GM19463 (cell line): ENCODE measurements at regions not wholly inside any gene's neighbourhood (a gene's known extent, or its start where the extent isn't known, plus 50 kb on each side); places are given as distances from the start of the nearest gene placed in this dataset.
A peak's percentile ranks its signal among the peaks of the same experiment; 100 is the strongest.
"Not testable (repeated sequence)": the region's sequence is repeated elsewhere in the genome, so short reads cannot be mapped to it uniquely, and the experiment has no call there.

ENCODE experiments used
- ATAC-seq: cut with Tn5 transposase; IDR thresholded peaks from one replicate; pipeline ENCODE4 v1.9.1; 2021; ENCODE audit warnings: mild to moderate bottlenecking, moderate library complexity; ENCODE audit not compliant: unreplicated experiment

DNA sequence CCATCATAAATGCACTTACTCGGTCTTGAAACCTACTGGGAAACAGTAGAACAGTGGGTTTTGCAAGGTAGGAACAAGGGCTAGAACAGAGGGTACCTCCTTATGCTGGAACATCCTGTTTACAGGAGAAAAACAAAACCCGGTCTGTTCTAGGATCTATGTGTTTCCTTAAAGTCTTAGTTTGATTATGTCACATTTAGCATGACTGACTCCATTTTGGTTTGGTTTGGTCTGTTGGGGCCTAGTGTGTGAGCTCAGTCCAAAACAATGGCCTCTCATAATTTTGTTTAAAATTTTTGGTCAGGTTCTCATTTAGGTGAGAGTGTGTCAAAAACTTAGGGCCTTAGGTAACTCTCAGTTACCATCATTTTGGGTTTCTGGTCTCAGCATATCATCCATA is 96.3 kb upstream of the TRIM24 start:
- no peak for ATAC-seq

DNA sequence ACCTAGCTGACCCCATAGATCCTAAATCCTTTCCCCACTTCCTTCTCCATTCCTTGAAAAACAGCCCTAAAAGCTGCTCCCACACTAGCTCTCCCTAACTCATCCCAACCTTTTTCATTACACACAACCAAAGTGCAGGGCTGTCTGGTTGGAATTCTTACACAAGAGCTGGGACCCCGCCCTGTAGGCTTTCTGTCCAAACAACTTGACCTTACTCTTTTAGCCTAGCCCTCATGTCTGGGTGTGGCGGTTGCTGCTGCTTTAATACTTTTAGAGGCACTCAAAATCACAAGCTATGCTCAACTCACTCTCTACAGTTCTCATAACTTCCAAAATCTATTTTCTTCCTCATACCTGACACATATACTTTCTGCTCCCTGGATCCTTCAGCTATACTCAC is 93.9 kb upstream of the TRIM24 start:
- ATAC-seq = not testable (repeated sequence)

DNA sequence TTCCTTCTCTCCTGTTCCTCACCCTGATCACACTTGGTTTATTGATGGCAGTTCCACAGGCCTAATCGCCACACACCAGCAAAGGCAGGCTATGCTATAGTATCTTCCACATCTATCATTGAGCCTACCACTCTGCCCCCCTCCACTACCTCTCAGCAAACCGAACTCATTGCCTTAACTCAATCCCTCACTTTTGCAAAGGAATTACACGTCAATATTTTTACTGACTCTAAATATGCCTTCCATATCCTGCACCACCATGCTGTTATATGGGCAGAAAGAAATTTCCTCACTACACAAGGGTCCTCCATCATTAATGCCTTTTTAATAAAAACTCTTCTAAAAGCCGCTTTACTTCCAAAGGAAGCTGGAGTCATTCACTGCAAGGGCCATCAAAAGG is 93.4 kb upstream of the TRIM24 start:
- ATAC-seq = not testable (repeated sequence)

DNA sequence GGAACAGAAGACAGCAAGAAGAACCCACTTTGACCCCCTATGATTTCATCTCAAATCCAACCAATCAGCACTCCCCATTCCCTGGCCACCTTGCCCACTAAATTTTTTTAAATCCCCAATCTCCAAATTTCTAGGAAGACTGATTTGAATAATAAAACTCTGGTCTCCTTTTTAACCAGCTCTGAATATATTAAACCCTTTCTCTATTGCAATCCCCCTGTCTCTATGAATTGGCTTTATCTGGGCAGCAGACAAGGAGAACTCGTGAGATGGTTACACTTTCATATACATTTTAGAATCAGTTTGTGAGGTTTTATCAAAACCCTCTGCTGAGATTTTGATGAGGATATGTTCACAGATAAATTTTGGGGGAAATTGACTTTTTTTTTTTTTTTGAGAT is 90.3 kb upstream of the TRIM24 start:
- no peak for ATAC-seq

DNA sequence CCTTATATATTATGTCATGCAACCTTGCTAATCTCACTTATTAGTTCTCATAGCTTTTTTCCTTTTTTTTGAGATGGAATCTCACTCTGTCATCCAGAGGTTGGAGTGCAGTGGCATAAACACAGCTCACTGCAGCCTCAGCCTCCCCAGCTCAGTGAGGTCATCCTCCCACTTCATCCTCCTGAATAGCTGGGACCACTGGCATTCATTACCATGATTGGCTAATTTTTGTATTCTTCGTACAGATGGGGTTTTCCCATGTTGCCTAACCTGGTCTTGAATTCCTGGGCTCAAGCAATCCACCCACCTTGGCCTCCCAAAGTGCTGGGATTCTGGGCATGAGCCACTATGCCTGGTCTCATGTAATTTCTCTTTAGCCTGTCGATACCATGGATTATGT is 89.1 kb upstream of the TRIM24 start:
- no peak for ATAC-seq

DNA sequence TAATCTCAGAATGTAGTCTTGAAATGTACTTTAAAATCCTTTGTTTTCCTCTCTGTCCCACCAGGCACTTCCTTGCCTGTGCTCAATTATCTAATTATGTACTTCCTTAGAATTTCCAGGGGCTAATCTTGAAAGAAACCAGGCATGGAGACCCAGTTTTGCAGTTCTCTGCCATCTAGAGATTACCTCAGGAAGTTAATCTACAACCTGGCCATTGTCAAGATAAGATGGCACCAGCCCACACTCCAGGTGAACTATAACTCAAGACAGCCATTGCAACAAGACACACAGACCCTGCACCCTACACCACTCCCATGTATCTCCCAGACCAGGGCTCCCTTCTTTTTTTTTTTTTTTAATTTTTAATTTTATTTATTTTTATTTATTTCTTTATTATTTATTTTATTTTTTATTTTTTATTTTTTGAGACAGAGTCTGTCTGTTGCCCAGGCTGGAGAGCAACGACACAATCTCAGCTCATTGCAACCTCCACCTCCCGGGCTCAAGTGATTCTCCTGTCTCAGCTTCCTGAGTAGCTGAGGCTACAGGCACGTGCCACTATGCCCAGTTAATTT is 85.9 kb upstream of the TRIM24 start:
- ATAC-seq = no peak

DNA sequence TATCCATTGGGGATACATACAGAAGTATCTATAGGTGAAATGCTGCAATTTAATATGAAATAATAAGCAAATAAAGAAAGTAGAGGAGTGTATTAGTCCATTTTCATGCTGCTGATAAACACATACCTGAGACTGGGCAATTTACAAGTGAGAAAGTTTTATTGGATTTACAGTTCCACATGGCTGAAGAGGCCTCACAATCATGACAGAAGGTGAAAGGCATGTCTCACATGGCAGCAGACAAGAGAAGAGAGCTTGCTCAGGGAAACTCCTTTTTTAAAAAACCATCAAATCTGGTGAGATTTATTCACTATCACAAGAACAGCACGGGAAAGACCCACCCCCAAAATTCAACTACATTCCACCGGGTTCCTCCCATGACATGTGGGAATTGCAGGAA is 82.8 kb upstream of the TRIM24 start:
- ATAC-seq = no peak

DNA sequence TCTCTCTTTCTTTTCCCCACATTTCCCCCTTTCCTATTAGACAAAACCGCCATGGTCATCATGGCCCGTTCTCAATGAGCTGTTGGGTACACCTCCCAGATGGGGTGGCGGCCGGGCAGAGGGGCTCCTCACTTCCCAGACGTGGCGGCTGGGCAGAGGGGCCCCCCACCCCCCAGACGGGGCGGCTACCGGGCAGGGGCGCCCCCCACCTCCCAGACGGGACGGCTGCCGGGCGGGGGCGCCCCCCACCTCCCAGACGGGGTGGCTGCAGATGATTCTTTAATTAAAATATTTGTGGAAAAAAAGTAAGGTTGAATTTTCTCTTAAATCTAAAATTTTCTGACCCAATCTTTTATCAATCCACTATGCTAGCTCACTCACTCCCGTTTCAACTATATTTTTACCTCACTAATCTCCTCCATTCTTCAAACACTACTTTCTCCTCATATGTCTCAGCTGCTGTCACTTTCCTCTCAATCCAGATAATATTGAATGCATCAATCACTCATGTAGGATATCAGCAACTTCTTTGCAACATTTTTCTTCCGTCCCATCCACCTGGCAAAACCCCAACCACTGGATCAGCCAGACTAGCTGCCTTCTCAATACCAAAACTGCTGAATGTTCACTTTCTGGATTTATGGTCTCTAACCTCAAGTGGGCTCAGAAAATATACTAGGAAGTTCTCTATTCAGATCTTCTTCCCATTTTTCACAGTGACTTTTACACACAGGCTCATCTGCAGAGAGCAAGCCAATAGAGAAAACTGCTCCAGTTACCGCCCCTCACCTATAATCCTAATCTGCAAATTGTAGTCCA is 81.1 kb upstream of the TRIM24 start:
- ATAC-seq = no peak

DNA sequence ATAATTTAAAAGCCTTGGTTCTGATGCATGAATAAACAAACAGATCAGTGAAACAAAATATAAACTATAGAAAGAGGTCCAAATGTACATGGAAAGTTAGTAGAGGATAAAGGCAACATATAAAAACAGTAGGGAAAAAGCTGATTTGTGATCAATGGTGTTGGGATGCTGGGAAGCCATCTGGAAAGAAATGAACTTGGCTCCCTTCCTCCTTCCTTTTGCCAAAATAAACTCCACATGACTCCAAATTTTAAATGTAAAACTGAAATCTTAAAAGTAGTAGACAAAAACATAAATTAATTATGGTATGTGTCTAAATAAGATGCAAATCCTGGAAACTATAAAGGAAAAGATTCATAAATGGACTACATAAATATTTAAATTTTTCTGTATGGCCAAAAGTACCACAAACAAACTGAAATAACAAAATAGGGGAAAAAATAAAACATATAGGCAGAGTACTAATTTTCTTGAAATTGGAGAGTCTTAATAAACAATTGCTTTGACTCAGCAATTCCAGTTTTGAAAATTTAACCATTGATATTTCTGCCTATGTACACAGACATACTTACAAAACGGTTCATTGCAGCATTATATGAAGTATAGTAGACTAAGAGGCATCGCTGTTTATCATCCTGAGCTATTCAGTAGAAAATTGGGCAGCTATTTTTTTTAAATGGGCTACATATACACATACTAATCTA is 77.0 kb upstream of the TRIM24 start:
- no peak for ATAC-seq

DNA sequence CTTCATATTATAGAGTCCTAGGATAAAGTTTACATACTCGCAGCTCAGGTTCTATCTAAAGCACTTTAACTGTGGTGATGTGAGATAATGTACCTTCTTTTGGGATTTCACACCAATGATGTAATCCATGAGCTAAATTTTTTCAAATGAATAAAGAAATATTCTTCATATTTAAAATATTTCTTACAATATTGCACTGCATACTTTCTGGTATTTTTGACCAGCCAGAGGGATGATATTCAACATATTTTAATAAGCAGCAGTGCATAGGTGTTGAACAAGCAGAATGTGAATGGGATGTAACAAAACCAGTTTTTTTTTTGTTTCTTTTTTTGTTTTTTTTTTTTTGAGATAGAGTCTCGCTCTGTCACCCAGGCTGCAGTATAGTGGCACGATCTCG is 73.2 kb upstream of the TRIM24 start:
- ATAC-seq = no peak

DNA sequence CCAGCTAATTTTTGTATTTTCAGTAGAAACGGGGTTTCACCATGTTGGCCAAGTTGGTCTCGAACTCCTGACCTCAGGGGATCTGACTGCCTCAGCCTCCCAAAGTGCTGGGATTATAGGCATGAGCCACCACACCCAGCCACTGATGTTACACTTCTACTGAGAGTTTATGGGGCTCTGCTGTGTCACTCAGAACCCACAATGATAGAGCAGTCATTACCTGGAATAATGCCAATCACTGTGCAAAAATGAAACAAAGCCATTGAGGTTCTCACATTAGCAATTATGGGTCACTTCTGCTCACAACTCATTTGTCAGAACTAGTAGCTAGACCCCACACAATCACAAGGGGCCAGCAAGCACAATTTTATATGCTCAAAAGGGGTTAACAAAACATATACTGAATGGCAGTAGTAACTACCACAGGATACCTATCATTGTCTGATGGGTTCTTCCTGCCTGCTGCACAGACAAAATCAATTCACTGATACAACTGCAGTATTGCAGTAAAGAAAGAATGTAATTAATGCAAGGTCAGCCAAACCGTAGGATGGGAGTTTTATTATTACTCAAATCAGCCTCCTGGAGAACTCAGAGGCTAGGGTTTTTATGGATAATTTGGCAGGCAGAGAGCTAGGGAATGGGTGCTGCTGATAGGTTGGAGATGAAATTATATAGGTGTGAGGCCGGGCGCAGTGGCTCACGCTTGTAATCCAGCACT is 72.1 kb upstream of the TRIM24 start:
- no peak for ATAC-seq

DNA sequence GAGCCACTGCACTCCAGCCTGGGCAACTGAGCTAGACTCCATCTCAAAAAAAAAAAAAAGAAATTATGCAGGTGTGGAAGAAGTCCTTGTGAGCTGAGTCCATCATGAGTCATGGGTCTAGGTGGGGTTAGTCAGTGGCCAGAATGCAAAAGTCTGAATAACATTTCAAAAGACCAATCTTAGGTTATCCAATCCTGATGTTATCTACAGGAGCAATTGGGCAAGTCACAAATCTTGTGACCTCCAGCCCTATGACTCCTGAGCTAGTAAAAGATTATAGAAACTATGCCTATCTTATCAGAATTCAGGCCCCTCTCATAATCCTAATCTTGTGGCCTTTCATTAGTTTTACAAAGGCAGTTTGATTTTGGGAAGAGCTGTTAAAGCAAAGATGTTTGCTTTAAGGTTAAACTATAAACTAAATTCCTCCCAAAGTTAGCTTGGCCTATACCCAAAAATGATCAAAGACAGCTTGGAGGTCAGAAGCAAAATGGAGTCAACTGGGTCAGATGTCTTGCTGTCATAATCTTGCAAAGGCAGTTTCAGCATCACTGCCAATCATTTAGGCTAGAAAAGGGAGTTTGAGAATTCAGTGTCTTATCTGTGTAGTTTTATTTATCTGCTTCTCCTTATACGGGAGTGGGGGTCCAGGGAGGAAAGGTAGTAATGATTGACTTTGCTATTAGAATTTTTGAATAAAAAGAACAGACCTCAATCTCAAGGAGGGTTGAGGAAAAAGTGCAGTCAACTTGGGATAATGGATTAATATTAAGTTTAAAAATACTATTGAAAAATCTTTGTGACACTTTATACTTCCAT is 71.2 kb upstream of the TRIM24 start:
- no peak for ATAC-seq

DNA sequence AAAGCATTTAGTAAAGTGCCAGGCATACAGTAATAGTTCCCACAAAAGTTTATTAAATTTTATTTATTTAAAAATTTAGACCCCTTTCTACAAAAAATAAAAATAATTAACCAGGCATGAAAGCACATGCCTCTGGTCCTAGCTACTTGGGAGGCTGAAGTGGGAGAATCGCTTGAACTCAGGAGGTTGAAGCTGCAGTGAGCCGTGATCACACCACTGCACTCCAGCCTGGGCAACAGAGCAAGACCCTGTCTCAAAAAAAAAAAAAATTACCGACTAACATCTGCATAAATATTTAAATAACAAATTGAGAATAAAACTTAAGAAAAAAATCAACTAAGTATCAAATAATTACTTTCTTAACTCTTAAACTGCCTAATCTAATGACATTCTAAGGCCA is 64.3 kb upstream of the TRIM24 start:
- ATAC-seq = no peak

DNA sequence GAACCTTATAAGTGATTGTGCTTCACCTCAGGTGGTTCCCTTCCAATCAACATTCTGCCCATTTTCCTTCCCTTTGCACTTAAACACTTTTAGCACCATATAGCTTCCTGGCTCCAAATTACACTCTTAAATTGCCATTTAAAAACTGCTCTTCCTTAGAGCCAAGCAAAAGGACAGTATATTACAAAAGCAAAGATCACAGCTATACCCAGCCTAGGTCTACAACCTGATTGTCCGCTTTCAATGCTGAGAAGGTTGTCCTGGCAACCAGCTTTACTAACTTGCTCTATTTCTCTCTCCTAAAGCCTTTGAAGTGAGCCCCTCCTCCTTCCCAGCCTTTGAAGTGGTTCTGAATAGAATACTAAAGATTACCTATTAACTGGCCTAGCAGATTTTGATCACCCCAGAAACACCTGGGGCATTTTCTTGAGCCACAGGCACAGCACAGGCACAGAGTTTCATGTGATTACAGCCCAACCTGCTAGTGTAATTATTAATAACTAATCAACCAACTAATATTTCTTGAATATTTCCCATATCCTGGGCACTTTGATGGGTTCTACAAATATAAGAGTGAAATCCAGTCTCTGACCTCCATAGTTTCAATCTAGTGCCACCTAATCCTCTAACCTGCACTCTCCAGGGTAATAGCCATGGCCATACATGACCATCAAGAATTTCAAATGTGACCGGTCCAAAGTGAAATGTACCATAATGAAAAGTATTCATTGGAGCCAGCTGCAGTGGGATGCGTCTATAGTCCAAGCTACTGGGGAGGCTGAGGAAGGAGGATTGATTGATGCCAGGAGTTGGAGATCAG is 63.6 kb upstream of the TRIM24 start:
- peak; percentile 95 for ATAC-seq

DNA sequence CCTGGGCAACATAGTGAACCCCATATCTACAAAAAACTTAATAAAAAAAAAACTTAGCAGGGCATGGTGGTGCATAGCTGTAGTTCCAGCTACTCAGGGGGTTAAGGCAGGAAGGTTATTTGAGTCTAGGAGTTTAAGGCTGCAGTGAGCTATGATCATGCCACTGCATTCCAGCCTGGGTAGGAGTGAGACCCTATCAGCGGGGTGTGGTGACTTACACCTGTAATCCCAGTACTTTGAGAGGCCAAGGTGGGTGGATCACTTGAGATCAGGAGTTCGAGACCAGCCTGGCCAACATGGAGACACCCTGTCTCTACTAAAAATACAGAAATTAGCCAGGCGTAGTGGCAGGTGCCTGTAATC is 63.0 kb upstream of the TRIM24 start:
- ATAC-seq = not testable (repeated sequence)

DNA sequence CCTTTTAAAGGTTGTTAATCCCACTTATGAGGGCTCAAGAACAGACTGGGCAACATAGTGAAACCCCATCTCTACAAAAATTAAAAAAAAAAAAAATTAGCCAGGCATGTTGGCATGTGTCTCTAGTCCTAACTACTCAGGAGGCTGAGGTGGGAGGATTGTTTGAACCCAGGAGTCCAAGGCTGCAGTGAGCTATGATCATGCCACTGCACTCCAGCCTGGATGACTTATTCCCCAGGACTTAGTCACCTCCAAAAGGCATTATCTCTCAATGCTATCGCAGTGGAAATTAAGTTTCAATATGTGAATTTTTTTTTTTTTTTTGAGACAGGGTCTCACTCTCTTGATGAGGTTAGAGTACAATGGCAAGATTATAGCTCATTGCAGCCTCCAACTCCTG is 61.2 kb upstream of the TRIM24 start:
- ATAC-seq = no peak

DNA sequence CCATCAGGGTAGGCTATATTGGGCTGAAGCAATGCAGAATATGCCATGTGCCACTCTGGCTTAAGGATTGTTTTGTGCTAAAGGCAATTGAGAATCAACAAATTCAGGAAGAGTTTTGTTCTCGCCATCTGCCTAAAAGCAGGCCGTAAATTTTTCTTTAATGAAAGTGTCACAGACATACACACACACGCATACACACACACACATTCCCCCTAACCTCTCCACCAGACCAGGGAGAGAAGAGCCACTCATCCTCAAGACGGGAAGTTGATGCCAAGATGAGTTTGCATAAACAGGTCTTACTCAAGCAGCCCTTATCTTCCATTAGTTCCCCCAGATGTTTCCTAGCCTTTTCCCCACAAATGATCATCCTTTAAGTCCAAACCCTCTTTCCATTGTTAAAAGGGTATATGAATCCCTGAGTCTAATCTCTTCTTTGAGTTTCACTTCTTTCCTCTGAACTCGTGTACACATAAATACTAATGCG is 59.6 kb upstream of the TRIM24 start:
- ATAC-seq = no peak

DNA sequence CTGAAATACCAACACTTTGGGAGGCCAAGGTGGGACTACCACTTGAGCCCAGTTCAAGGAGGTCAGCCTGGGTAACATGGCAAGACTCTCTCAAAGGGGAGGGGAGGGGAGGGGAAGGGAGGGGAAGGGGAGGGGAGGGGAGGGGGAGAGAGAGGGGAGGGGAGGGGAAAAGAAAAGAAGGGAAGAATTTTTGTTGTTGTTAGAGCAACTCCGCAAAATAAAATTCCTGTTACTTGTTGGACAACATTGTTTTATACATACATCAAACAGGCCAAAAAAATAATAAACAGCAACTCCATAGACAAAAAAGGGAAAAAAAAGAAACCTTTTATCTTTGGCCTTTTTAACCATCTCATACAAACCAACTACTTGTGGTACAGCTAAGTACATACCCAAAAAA is 57.3 kb upstream of the TRIM24 start:
- ATAC-seq = no peak

DNA sequence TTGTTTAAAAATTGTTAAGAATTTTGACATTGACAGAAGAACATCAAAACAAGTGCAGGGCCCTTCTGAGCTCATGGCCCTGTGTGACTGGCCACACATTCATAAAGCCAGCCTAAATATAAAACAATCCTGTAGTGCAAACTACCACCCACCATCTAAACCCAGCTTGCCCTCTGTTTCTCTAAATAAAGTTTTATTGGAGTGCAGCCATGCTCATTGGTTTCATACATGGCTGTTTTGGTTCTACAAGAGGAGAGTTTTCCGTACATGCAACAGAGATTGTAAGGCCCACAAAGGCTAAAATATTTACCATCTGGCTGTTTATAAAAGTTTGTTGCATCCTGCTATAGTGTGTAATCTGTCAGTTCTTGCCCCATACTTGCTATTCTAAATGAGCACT is 54.6 kb upstream of the TRIM24 start:
- ATAC-seq = no peak

DNA sequence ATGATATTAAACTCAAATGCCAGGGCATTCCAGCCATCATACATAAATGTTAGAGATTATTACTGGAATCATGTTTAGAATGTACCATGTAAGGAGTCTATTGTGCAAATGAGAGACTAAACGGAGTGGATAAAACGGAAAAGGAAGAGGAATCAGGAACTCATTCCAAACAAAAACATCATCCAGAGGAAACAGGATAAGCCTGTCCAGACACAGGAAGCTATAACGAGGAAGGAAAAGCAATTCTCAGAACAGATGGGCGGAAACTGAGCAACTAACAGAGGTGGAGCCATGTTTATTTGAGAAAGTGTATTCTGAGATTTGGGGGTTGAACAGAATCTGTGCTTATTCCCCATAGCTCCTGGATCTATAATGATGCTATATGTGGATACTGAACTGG is 52.3 kb upstream of the TRIM24 start:
- ATAC-seq = no peak
